ENCODE measurements at regions not wholly inside any gene's neighbourhood (a gene's known extent, or its start where the extent isn't known, plus 50 kb on each side); places are given as distances from the start of the nearest gene placed in this dataset.

DNA sequence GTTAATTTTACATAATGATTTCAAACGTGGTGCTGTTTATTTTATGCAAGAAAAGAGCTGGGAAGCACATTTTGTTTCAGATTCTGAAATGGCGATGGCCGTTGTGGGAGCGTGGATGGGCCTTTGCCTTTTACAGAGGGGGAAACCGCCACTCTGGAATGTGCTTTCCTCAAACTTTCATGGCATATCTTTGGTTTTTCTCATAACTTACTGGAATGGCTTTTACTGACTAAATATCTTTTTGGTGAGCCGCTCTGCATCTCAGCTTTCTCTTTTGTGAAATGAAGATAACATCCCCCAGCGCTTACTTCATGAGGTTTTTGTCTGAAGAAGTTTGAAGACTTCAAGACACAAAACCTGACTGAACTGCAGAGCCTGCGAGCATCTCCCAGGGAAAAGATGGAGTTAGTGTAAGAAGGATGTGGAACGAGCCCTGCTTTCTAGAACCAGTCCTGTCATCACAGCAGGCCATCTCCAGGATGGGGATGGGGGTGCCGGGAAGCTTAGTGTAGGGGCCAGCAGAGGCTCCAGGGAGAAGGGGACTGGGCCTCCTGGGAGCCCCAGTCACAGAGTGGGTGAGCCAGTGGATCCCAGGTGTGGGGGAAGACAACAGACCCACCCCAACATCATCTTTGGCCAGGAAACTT lies 61.8 kb upstream of the TIAM2 start:
- TF ChIP-seq TAF1 (IDR thresholded peaks at IDR 0.05; ENCODE audit: low read depth, low read length), result no peak
- TF ChIP-seq POLR2AphosphoS5 (IDR thresholded peaks at IDR 0.05; ENCODE audit: low read depth, low read length), result no peak
- no peak for TF ChIP-seq RAD21 (IDR thresholded peaks at IDR 0.05 in 1 of 2, conservative IDR thresholded peaks at IDR 0.05 in 1 of 2; ENCODE audit: low read depth in 2 of 2, low read length in 2 of 2)
- no peak for TF ChIP-seq SUZ12 (IDR thresholded peaks at IDR 0.05; ENCODE audit: low read length)
- no peak for TF ChIP-seq GABPA (IDR thresholded peaks at IDR 0.05; ENCODE audit: borderline replicate concordance, insufficient read depth, low read length)
- TF ChIP-seq EP300 (IDR thresholded peaks at IDR 0.05; ENCODE audit: borderline replicate concordance in 1 of 2, low read depth in 2 of 2, low read length in 2 of 2), result no peak
- no peak for TF ChIP-seq CTCF (IDR thresholded peaks at IDR 0.05; ENCODE audit: control extremely low read depth in 1 of 3, insufficient read depth in 1 of 3, low read depth in 1 of 3, low read length in 3 of 3)
- TF ChIP-seq TEAD4 (IDR thresholded peaks at IDR 0.05; ENCODE audit: low read depth, low read length), result no peak
- TF ChIP-seq, protein P1, sequence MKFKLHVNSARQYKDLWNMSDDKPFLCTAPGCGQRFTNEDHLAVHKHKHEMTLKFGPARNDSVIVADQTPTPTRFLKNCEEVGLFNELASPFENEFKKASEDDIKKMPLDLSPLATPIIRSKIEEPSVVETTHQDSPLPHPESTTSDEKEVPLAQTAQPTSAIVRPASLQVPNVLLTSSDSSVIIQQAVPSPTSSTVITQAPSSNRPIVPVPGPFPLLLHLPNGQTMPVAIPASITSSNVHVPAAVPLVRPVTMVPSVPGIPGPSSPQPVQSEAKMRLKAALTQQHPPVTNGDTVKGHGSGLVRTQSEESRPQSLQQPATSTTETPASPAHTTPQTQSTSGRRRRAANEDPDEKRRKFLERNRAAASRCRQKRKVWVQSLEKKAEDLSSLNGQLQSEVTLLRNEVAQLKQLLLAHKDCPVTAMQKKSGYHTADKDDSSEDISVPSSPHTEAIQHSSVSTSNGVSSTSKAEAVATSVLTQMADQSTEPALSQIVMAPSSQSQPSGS (IDR thresholded peaks at IDR 0.05; ENCODE audit: low read length), result no peak
- no peak for TF ChIP-seq USF2 (IDR thresholded peaks at IDR 0.05; ENCODE audit: low read length)
- TF ChIP-seq KDM1A (IDR thresholded peaks at IDR 0.05; ENCODE audit: borderline replicate concordance, low read length), result no peak
- no peak for TF ChIP-seq EGR1 (IDR thresholded peaks at IDR 0.05; ENCODE audit: borderline replicate concordance, low read depth, low read length)

All from H1 (cell line).